ENCODE measurements at regions not wholly inside any gene's neighbourhood (a gene's known extent, or its start where the extent isn't known, plus 50 kb on each side); places are given as distances from the start of the nearest gene placed in this dataset.

DNA sequence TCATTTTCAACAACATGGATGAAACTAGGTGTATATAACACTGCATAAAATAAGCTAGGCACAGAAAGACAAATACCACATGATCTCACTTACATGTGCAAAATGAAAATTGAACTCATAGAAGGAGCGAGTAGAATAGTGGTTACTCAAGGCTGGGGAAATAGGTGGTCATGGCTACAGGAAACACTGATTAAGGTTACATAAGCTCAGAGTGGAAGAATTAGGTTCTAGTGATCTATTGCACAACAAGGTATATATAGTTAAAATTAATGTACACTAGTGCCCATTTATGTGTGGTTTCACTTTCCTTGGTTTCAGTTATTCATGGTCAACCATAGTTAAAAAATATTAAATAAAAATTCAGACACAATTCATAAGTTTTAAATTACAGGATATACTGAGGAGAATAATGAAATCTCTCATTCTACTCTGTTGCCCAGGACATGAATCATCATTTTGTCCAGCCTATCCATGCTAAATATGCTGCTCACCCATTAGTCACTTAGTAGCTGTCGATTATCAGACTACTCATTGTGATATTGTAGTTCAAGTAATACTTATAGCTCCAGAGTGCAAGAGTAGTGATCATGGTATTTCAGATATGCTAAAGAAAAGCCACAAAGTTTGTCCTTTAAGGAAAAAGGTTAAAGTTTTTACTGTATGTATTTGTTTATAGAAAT lies 1530.9 kb upstream of the LRRTM1 start:
- TF ChIP-seq CEBPG (CRISPR knock-in tag; IDR thresholded peaks at IDR 0.05), result no peak
- TF ChIP-seq CEBPG (tag; conservative IDR thresholded peaks at IDR 0.05 in 1 of 2, IDR thresholded peaks at IDR 0.05 in 1 of 2), result peak; percentile 20 to 36; a peak in 1 of 4 replicates
- TF ChIP-seq, protein P1, sequence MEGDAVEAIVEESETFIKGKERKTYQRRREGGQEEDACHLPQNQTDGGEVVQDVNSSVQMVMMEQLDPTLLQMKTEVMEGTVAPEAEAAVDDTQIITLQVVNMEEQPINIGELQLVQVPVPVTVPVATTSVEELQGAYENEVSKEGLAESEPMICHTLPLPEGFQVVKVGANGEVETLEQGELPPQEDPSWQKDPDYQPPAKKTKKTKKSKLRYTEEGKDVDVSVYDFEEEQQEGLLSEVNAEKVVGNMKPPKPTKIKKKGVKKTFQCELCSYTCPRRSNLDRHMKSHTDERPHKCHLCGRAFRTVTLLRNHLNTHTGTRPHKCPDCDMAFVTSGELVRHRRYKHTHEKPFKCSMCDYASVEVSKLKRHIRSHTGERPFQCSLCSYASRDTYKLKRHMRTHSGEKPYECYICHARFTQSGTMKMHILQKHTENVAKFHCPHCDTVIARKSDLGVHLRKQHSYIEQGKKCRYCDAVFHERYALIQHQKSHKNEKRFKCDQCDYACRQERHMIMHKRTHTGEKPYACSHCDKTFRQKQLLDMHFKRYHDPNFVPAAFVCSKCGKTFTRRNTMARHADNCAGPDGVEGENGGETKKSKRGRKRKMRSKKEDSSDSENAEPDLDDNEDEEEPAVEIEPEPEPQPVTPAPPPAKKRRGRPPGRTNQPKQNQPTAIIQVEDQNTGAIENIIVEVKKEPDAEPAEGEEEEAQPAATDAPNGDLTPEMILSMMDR (IDR thresholded peaks at IDR 0.05 in 2 of 3, conservative IDR thresholded peaks at IDR 0.05 in 1 of 3; ENCODE audit: insufficient read depth in 2 of 3, low read depth in 1 of 3, low read length in 3 of 3), result no peak
- no peak for TF ChIP-seq TOE1 (IDR thresholded peaks at IDR 0.05; ENCODE audit: borderline replicate concordance)
- TF ChIP-seq TOE1 (CRISPR knock-in tag; IDR thresholded peaks at IDR 0.05; ENCODE audit: borderline replicate concordance, low read depth), result no peak
- no peak for TF ChIP-seq TEAD2 (tag; IDR thresholded peaks at IDR 0.05)
- TF ChIP-seq ZNF274 (IDR thresholded peaks at IDR 0.05; ENCODE audit: borderline replicate concordance, low read depth, low read length), result no peak
- TF ChIP-seq SIX5 (IDR thresholded peaks at IDR 0.05; ENCODE audit: borderline replicate concordance in 1 of 2, insufficient read depth in 1 of 2, low read depth in 1 of 2, low read length in 2 of 2), result no peak
- TF ChIP-seq TAF1 (IDR thresholded peaks at IDR 0.05; ENCODE audit: control insufficient read depth, extremely low read depth, insufficient read depth, low read length, severe bottlenecking), result no peak
- no peak for TF ChIP-seq ETV6 (IDR thresholded peaks at IDR 0.05; ENCODE audit: borderline replicate concordance in 1 of 2, low read depth in 2 of 2, low read length in 1 of 2)
- TF ChIP-seq ETV6 (CRISPR knock-in tag; IDR thresholded peaks at IDR 0.05; ENCODE audit: borderline replicate concordance), result no peak
- TF ChIP-seq, protein P2, sequence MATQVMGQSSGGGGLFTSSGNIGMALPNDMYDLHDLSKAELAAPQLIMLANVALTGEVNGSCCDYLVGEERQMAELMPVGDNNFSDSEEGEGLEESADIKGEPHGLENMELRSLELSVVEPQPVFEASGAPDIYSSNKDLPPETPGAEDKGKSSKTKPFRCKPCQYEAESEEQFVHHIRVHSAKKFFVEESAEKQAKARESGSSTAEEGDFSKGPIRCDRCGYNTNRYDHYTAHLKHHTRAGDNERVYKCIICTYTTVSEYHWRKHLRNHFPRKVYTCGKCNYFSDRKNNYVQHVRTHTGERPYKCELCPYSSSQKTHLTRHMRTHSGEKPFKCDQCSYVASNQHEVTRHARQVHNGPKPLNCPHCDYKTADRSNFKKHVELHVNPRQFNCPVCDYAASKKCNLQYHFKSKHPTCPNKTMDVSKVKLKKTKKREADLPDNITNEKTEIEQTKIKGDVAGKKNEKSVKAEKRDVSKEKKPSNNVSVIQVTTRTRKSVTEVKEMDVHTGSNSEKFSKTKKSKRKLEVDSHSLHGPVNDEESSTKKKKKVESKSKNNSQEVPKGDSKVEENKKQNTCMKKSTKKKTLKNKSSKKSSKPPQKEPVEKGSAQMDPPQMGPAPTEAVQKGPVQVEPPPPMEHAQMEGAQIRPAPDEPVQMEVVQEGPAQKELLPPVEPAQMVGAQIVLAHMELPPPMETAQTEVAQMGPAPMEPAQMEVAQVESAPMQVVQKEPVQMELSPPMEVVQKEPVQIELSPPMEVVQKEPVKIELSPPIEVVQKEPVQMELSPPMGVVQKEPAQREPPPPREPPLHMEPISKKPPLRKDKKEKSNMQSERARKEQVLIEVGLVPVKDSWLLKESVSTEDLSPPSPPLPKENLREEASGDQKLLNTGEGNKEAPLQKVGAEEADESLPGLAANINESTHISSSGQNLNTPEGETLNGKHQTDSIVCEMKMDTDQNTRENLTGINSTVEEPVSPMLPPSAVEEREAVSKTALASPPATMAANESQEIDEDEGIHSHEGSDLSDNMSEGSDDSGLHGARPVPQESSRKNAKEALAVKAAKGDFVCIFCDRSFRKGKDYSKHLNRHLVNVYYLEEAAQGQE (IDR thresholded peaks at IDR 0.05; ENCODE audit: borderline replicate concordance), result no peak
- TF ChIP-seq, protein P2 (CRISPR knock-in tag; IDR thresholded peaks at IDR 0.05; ENCODE audit: low read depth), result no peak
- no peak for TF ChIP-seq DIDO1 (tag; IDR thresholded peaks at IDR 0.05; ENCODE audit: low read depth)
- TF ChIP-seq PTBP1 (IDR thresholded peaks at IDR 0.05; ENCODE audit: low read depth, low read length), result no peak
- no peak for TF ChIP-seq SIRT6 (IDR thresholded peaks at IDR 0.05; ENCODE audit: low read depth, low read length)
- no peak for TF ChIP-seq SPI1 (IDR thresholded peaks at IDR 0.05; ENCODE audit: borderline replicate concordance, low read depth, low read length)
